GM13977 (cell line): ENCODE measurements at regions not wholly inside any gene's neighbourhood (a gene's known extent, or its start where the extent isn't known, plus 50 kb on each side); places are given as distances from the start of the nearest gene placed in this dataset.

Experiments
- DNase-seq: peaks from one replicate; pipeline ENCODE4 v3.0.0; 2012; ENCODE audit warnings: low spot score
- in situ Hi-C: fragments of 300-500 bp; cut with MboI; formaldehyde crosslinking; loops from one replicate; pipeline ENCODE4 v1.12.0; 2022; ENCODE audit warnings: low sequenced_read_pairs, low pct_unique_long_range_greater_than_20kb, mixed read lengths, inconsistent platforms; ENCODE audit not compliant: unreplicated experiment
- TF ChIP-seq, protein P1 (sequence below): IDR thresholded peaks from 2 replicates; pipeline ENCODE4 v1.5.1; 2012; ENCODE audit warnings: mild to moderate bottlenecking, control low read depth; ENCODE audit not compliant: insufficient read depth; ENCODE audit errors: extremely low read depth, missing control alignments

DNA sequence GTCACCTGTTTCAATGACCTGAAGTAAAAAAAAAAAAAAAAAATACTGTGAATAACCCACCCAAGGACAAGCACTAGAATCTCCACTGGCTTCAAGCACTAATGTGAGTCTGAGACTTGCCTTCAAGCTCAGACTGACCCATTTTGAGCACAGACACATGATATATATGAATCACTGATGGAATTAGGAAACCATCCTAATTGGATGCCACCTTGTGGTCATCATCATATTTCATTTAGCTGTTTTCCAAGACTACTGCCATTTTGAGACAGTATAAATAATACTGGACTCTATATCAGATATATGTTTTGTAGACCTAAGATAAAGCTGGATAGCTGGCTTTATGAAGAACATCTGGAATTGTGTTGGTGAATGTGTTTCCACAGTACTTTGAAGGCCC is 1232.0 kb downstream of the KCNT2 start:
- in situ Hi-C loops, result no loop called here
- DNase-seq, result no peak
- TF ChIP-seq, protein P1, sequence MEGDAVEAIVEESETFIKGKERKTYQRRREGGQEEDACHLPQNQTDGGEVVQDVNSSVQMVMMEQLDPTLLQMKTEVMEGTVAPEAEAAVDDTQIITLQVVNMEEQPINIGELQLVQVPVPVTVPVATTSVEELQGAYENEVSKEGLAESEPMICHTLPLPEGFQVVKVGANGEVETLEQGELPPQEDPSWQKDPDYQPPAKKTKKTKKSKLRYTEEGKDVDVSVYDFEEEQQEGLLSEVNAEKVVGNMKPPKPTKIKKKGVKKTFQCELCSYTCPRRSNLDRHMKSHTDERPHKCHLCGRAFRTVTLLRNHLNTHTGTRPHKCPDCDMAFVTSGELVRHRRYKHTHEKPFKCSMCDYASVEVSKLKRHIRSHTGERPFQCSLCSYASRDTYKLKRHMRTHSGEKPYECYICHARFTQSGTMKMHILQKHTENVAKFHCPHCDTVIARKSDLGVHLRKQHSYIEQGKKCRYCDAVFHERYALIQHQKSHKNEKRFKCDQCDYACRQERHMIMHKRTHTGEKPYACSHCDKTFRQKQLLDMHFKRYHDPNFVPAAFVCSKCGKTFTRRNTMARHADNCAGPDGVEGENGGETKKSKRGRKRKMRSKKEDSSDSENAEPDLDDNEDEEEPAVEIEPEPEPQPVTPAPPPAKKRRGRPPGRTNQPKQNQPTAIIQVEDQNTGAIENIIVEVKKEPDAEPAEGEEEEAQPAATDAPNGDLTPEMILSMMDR, result no peak

GRCh38 chr1:195373856-195374255 is 1234.4 kb downstream of the KCNT2 start:
- no peak for DNase-seq
- TF ChIP-seq, protein P1, result no peak
- in situ Hi-C loops, result no loop called here

- no peak for DNase-seq
- in situ Hi-C loops, result no loop called here
- TF ChIP-seq, protein P1, result no peak
Measured at GRCh38 chr1:195345149-195345548, 1263.1 kb downstream of the KCNT2 start.

- no peak for DNase-seq
Measured at GRCh38 chr1:195337646-195338045, 1270.6 kb downstream of the KCNT2 start.

GRCh38 chr1:195336812-195337211 is 1271.4 kb downstream of the KCNT2 start:
- DNase-seq, result no peak
- TF ChIP-seq, protein P1, result no peak
- in situ Hi-C loops, result no loop called here

More at GRCh38 chr1:195337646-195338045, 1270.6 kb downstream of the KCNT2 start:
- TF ChIP-seq, protein P1, result no peak
- in situ Hi-C loops, result no loop called here

GRCh38 chr1:195335541-195335940 is 1272.7 kb downstream of the KCNT2 start:
- TF ChIP-seq, protein P1, result no peak
- in situ Hi-C loops, result no loop called here
- no peak for DNase-seq

DNA sequence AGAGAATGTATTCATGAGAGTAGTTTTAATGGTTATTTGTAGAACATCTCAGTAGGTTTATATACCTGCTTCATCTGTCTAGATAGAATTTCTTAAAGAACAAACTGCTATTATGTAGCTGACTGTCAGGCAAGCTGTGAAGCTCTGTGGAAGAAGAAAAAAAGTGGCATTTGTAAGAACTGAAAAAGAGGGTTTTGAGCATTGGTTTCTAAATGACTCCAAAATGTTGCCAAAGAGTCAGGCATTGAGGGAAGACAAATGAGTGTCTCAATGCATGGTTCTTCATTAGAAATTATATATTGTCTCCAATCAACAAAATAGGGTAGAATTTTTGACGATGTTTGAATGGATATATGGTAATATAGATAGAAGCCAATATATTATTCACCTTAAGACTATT is 1276.1 kb downstream of the KCNT2 start:
- in situ Hi-C loops, result no loop called here
- DNase-seq, result no peak
- TF ChIP-seq, protein P1, result no peak
